GM12865 (cell line): ENCODE measurements at regions not wholly inside any gene's neighbourhood (a gene's known extent, or its start where the extent isn't known, plus 50 kb on each side); places are given as distances from the start of the nearest gene placed in this dataset.

Experiments
- DNase-seq: peaks from one replicate; pipeline ENCODE4 v3.0.0; 2010; ENCODE audit warnings: low read depth
- H3K4me3 ChIP-seq: 2 replicates; pipeline ENCODE4 v1.5.1; 2011; ENCODE audit warnings: mild to moderate bottlenecking, low read depth, low read length, control low read depth
- CTCF ChIP-seq: IDR thresholded peaks from 2 replicates; pipeline ENCODE4 v1.5.1; 2011; ENCODE audit warnings: low read length, control low read depth, low read depth, inconsistent platforms; ENCODE audit not compliant: insufficient read depth; ENCODE audit errors: missing control alignments

- no peak for DNase-seq
- no peak for TF ChIP-seq CTCF
- no peak overlapping the region for H3K4me3 ChIP-seq
Measured at GRCh38 chr14:101123618-101124510, 220.3 kb upstream of the RTL1 start.

- no peak overlapping the region for H3K4me3 ChIP-seq
Measured at GRCh38 chr14:101124815-101125214, 221.3 kb upstream of the RTL1 start.

GRCh38 chr14:101125313-101125712, 221.8 kb upstream of the RTL1 start:
- DNase-seq, result no peak
- no peak overlapping the region for H3K4me3 ChIP-seq
- no peak for TF ChIP-seq CTCF

More at GRCh38 chr14:101124815-101125214, 221.3 kb upstream of the RTL1 start:
- no peak for DNase-seq
- no peak for TF ChIP-seq CTCF

- no peak for TF ChIP-seq CTCF
- no peak overlapping the region for H3K4me3 ChIP-seq
- DNase-seq, result no peak
Measured at GRCh38 chr14:101125719-101126651, 222.5 kb upstream of the RTL1 start.

GRCh38 chr14:101126731-101127130, 223.2 kb upstream of the RTL1 start:
- no peak for TF ChIP-seq CTCF
- no peak for DNase-seq
- no peak overlapping the region for H3K4me3 ChIP-seq

GRCh38 chr14:101127224-101127623, 223.7 kb upstream of the RTL1 start:
- no peak overlapping the region for H3K4me3 ChIP-seq
- TF ChIP-seq CTCF, result no peak
- no peak for DNase-seq
